HT1080 (cell line): ENCODE measurements at regions not wholly inside any gene's neighbourhood (a gene's known extent, or its start where the extent isn't known, plus 50 kb on each side); places are given as distances from the start of the nearest gene placed in this dataset.
"Not testable (repeated sequence)": the region's sequence is repeated elsewhere in the genome, so short reads cannot be mapped to it uniquely, and the experiment has no call there.

Experiments
- DNase-seq: peaks from one replicate; pipeline ENCODE4 v3.0.0-alpha.2; 2015; ENCODE audit warnings: low read depth

DNA sequence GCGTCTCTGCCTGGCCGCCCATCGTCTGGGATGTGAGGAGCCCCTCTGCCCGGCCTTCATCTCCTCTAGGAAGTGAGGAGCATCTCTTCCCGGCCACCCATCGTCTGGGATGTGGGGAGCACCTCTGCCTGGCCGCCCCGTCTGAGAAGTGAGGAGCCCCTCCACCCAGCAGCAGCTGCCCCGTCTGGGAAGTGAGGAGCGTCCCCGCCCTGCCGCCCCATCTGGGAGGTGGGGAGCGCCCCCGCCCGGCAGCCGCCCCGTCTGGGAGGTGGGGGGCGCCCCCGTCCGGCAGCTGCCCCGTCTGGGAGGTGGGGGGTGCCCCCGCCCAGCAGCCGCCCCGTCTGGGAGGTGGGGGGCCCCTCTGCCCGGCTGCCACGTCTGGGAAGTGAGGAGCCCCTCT lies 153.7 kb upstream of the MYRIP start:
- DNase-seq, result not testable (repeated sequence)

DNA sequence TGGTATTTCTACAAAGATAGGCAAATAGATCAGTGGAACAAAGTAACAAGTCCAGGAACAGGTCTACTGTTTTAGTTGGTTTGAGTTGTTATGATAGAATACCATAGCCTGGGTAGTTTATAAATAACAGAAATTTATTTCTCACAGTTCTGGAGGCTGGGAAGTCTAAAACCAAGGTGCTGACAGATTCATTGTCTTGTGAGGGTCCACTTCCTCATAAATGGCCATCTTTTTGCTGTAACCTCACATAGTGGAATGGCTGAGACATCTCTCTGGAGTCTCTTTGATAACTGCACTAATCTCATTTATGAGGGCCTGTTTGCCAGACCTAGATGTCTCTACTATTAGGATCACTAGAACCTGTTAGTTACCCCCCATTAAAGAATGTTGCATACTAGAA lies 152.3 kb upstream of the MYRIP start:
- no peak for DNase-seq

DNA sequence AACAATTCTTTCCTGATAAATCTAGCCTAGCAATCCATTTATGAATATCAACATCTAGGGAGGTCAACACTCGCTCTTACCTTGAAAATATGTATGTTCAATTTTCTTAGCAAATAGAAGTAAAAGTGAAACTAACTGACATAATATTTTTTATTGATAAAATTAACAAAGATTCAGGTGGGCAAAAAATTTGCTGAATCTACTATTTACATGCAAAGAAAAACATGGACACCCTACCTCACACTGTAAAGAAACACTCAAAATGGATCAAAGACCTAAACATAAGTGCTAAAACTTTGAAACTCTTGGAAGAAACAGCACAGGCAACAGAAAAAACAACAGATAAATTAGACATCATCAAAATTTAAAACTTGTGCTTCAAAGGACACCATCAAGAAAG lies 151.6 kb upstream of the MYRIP start:
- no peak for DNase-seq

DNA sequence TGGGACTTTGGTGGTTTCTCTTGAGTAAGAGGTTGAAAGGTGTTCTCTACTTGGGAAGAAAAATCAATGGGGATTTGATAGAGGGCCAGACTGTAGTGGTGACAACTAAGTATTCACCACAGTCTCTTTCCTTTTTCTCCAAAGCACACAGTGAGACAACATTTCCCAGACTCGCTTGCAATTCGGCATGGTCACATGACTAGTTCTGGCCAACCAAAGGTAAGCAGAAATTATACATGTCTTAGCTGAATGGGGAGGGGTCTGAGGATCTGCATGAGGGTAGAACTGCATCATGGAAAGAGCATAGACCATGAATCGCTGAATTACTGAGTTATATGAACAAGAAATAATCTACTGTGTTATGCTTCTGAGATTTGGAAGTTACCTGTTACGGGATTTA lies 144.5 kb upstream of the MYRIP start:
- no peak for DNase-seq

DNA sequence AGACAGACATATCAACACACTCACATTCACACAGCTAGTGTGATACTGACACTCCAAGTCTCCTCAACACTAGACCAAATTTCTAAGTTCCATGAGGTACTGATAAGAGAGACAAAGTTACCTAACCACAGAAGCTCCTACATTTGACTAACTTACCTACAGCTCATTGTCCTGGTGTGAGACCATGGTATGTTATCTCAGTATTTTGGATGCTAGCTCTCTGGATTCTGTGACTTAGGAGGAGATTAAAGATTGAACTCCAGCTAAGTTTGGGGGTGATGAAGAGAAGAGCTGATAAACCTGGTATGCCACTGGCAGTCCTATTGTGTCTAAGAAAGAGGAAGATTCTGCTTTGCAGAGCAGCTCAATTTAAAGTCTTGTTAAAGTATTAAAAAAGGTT lies 144.0 kb upstream of the MYRIP start:
- DNase-seq, result no peak

DNA sequence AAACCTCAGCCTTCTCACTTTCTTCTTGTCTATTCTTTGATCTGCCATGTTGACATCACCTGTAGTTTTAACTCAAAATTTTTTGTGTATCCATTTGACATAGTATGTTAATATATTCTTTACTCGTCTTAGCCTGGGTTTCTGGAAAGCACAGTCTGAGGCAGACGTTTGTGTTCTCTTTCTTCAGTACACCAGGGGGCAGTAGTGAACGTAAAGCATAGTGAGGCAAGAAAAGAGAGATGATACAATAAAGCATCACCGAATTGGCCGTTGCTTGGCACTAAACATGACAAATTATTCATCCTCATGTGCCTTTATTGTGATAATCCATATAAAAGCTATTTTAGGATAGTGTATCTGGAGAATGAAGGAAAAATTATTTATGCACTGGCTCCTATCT lies 141.0 kb upstream of the MYRIP start:
- DNase-seq, result peak; percentile 48

DNA sequence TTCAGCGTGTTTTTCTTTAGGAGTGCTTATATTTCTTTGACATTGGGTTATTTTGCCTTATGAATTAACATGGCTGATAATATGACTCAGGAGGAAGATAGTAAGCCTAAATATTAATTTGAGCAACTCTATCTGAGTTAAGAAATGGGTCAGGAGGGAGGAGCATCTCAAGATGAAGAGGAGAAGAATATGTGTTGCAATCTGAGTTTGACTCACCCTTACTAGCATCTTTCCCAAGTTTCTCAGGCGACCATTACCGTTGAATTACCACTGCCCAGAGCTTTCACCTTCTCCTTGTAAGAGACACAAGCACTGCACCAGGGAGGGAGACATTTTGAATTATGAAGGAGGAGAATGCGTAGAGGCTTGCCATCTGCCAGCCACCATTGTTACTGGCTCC lies 138.3 kb upstream of the MYRIP start:
- peak; percentile 23 for DNase-seq

DNA sequence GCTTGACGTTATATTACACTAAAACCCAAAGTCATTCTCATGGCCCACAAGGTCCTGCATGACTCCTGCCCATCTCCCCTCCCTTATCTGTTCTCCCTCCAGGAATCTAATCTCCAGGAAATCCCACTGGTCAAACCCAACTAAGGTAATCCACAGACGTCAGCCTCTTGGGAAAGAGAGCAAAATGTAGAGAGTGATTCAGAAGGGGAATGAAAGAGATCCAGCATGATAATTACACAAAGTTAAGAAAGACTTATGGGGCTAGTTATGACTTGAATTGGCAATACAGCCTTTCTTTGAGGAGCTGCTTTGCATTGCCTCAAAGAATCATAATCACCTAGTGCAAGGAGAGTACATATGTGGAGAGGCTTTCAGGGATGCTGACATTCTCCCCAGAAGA lies 137.8 kb upstream of the MYRIP start:
- DNase-seq, result no peak

DNA sequence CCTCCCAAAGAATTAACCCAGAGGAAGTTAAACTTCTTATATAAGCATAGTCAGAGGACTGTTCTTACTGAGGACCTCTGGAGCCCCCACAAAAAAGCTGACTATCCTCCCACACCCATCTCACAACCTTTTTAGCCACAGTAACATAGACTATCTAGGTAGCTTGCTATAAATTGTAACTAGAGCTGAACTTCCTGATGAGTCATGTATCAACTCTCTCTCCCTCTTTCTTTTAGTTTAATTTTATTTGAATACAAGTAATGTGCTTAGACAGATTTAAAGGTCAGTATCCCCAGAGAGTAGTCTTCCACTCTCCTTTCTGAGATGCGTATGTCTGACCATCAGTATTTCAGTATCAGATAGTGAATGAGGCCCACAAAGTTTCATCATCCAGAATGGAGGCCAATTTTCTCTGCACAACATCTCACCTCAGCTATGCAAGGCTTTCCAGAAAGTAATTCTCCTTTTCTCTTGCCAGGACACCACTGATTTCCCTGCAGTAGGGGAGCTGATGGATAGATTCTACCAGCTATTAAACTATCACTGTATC lies 104.0 kb upstream of the MYRIP start:
- DNase-seq, result peak; percentile 48

DNA sequence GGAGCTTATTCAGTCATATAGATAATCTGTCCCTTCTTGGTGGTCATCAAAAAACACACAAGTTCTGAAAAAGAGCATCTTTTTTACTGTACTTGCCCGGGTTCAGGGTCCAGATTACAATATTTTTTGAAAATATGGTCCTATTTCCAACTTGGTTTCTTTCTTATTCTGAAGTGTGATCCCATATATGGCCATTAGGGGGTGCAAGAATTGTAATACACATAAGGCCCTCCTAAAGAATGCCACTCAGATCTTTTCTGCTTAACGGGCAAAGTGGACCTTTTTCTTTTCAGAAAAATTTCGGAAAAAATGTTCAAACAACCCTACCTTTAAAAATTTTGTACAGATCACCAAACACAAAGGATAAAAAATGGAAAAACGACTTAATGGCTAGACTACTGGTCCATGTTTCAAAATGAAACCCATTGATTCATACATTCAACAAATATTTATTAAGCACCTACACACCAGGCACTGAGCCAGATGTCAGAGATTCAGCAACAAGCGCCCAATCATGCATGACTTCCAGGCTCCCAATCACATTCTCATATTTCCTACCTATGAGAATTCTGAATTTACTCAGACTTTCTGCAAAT lies 102.0 kb upstream of the MYRIP start:
- peak; percentile 18 for DNase-seq

DNA sequence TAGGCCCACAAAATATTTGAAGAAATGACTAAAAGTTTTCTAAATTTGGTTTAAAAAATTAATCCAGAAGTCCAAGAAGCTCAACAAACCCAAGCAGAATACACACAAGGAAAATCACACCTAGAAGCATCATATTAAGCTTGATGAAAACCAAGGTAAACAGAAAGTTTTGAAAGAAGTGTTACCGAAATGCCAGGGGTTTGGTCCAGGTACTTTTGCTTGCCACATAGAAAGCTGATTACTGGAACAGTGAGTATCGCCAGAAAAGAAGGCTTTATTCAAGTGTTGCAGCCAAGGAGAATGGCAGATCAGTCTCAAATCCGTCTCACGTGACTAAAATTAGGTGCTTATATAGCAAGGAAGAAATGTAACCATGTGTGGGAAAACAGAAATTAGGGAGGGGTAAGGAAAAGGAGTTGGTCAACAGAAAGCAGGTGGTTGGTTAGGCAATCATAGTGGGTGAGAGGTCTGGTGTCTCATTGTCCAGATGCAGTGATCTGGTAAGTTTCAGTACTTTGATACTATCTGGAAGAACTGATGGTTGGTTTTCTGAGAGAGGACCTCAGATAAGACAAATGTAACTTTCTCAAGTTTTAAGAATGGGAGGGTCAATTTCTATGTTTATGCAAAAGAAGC lies 96.9 kb upstream of the MYRIP start:
- DNase-seq, result no peak

DNA sequence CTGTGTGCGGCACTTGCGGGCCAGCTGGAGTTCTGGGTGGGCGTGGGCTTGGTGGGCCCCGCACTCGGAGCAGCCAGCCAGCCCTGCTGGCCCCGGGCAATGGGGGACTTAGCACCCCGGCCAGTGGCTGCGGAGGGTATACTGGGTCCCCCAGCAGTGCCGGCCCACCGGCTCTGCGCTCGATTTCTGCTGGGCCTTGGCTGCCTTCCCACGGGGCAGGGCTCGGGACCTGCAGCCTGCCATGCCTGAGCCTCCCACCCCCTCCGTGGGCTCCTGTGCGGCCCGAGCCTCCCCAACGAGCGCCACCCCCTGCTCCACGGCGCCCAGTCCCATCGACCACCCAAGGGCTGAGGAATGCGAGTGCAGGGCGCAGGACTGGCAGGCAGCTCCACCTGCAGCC lies 96.1 kb upstream of the MYRIP start:
- not testable (repeated sequence) for DNase-seq

DNA sequence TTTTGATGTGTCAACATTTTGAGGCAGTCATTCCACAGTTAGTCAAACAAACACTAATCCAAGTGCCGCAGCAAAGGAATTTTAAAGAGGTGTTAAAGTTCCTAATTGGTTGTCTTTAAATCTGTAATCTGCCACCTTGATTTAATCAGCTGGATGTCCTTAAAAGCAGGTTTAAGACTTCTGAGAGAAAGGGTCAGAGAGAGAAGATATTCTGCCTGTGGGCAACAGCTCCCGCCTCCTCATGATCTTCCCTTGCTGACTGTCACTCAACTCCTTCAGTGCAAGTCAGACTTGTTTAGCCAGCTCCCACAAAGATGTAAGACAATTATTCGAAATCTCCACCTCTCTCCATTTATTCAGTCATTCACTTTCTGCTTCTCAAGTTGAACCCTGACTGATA lies 92.6 kb upstream of the MYRIP start:
- no peak for DNase-seq

DNA sequence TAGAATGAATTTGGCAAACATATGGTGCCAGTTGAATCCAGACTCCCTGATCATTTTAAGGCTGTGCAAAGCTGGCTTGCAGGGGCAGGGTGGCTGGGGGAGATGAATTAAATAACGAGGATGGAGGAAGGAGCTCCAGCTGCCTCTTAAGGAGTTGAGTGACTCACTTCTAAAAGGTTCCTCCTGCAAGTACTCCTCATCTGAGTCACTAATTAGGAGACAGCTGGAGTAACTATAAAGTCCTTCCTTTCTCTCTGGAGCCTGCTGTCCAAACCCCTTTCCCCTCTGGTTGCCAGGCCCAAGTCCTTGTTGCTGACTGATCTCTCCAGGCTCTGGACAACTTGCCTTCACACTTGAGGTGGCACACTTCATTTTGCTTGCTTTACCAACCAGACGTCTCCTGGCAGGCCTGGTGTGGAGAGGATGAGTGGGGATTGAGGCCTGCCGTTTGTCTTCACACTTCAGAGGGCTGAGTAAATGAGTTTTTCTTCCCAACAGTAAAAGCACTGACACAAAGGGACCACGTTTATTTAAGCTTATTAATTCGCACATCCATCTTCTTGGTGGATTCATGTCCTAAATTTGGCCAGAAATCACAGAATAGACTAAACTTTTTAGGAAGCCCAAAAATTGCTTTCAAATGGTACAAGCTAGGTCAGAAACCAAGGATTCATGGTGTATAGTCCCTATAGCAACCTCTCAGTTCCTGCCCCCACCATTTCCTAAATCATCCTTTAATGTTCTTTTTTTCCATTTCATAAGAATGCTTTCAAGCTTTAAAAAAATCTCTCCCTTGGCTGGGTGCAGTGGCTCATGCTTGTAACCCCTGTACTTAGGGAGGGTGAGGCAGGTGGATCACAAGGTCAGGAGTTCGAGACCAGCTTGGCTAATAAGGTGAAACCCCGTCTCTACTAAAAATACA lies 90.5 kb upstream of the MYRIP start:
- DNase-seq, result peak; percentile 71

DNA sequence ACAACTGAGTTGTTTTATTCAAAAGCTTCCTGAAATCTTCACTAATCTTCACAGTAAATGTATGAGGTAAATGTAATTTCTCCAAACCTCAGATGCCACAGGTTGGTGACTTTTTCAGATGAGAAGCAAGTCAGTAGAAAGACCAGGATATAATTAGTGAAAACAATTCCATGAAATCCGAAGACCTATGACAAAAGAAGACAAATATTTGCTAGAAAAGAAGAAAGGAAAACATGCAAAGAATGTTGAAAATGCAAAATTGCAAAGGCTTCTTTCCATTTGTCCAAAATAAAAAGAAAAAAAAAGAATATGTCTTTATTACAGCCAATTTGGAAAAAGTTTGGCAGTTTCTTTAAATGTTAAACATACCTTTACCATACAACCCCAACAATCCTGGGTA lies 88.3 kb upstream of the MYRIP start:
- no peak for DNase-seq

DNA sequence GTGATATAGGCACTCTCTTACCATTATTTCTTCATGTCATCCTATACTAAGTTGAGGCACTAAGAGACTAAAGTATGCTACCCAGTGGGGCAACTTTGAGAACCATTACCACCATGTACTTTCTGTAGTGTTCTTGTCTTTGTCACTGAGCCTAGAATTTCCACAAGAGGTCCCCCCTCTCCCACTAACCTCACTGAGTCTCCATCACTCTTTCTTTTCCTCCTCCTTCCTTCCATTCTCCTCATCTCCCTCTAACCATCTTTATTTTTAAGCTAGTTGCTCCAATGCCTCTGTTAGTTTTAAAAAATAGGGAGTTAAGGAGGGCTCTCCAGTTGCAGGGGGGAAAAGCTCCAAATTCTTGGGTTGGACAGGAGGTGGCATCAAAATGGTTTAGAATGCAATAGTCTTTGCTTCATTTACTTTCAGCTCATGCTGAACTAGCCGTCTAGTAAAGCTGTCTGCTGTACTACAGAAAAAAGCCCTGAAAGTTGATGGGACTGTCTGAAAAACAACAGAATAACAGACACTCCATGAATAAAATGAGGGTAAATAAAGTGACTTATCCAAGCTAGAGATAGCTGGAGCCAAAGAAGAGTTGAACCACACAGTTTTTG lies 85.1 kb upstream of the MYRIP start:
- DNase-seq, result peak; percentile 8

DNA sequence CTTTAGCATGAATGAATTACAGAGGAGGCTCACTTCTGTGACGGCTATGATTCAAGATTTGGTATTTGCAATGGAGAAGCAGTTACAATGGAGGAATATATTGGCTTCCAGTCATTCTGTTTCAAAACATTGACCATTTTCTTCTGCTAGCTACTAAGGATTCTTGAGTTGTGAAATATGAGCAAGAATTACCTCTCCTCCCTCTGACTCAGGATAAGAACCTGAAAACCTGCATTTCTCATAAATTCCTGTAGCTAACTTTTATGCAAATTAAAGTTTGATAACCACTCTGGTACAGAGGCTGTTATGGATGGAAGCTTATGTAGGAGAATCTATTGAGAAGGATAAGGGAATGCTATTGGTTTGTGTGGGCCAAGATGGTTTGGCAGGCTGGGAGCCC lies 84.1 kb upstream of the MYRIP start:
- DNase-seq, result no peak

DNA sequence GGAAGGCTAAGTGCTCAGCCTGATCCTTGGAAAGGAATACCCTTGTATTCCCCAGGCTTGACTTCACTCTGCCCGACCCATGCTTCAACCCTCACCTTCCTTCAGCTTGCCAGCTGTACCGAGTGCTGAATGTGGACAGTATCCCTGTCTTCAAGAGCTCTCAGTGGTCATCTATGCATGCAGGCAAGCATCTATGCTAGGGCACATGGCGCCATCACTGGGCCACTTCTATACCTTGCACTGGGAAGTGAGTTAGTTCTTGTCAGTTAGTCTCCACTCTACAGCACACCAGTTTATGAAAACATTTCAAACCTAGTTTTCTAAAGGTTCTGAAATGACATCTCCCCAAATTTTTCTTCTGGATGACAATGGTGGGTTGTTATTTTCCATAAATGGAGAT lies 82.0 kb upstream of the MYRIP start:
- no peak for DNase-seq

DNA sequence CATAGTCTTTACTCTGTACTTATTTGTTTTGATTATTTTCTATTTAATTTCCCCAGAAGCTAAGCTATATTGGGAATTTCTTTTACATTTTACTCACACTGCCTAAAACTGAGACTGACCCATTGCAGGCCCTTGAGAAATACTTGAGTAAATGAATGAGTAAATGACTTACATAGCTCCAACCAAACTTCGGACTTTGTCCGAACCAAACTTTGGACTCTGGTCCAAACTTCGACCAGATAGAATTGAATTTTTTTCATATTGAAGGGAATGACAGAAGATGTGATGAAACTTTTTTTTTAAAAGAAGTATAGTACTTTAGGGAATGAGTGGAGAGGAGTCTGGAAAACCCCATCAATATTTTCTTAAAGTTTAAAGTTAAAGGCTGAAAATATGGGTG lies 75.6 kb upstream of the MYRIP start:
- no peak for DNase-seq

DNA sequence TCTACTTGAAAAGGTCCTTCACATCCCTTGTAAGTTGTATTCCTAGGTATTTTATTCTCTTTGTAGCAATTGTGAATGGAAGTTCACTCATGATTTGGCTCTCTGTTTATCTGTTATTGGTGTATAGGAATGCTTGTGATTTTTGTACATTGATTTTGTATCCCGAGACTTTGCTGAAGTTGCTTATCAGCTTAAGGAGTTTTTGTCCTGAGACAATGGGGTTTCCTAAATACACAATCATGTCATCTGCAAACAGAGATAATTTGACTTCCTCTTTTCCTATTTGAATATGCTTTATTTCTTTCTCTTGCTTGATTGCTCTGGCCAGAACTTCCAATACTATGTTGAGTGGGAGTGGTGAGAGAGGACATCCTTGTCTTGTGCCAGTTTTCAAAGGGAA lies 69.8 kb upstream of the MYRIP start:
- not testable (repeated sequence) for DNase-seq

DNA sequence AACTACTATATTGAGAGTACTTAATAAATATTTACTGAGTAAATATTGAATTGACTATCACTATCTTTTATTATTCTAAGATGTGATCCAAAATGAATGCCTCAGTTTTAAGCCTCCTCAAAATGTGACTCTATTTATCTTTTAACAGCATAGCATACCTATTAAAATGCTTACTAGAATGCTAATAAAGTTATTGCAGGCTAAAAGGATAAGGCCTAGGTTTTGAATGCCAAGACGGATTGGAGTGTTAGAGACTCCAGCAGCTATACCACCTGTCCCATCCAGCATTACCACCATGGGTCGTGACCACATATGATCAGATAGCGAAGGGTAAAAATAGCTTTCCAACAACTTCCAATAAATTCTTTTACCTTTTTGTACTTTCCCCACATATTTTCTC lies 64.7 kb upstream of the MYRIP start:
- DNase-seq, result no peak

DNA sequence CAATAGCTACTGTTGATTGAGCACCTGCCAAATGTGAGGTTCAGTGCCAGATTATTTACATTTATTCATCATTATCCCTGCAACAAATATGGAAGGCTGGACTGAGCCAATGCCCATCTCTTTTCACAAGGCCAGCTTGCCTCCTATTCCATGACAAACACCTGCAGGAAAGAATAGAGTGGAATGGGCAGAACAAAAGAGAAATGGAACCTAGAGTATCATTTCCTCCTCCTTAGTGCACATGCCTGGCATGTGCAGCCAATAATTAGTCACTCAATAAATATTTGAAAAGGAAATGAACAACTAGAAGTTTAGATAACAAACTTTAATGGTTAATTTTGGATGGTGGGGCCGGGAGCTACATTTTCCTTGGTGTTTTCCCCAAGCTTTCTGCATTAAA lies 61.4 kb upstream of the MYRIP start:
- peak; percentile 23 for DNase-seq
